Left ventricle myocardium inferior (tissue), 1 donor: ENCODE measurements at regions not wholly inside any gene's neighbourhood (a gene's known extent, or its start where the extent isn't known, plus 50 kb on each side); places are given as distances from the start of the nearest gene placed in this dataset.
"Not testable (repeated sequence)": the region's sequence is repeated elsewhere in the genome, so short reads cannot be mapped to it uniquely, and the experiment has no call there.

Experiments used
- DNase-seq: peaks from one replicate; pipeline ENCODE4 v3.0.0-alpha.2; 2020
- H3K27ac ChIP-seq: fragments of 200-600 bp; replicated peaks from 2 replicates; pipeline ENCODE4 v1.8.0; 2021
- H3K27me3 ChIP-seq: fragments of 200-600 bp; 2 replicates; pipeline ENCODE4 v1.8.0; 2021; ENCODE audit warnings: low read depth
- H3K36me3 ChIP-seq: fragments of 200-600 bp; 2 replicates; pipeline ENCODE4 v1.8.0; 2021
- H3K4me1 ChIP-seq: fragments of 200-600 bp; 2 replicates; pipeline ENCODE4 v1.8.0; 2021
- H3K4me3 ChIP-seq: fragments of 200-600 bp; 2 replicates; pipeline ENCODE4 v1.8.0; 2021; ENCODE audit warnings: mild to moderate bottlenecking, moderate library complexity
- H3K9me3 ChIP-seq: fragments of 200-600 bp; replicated peaks from 2 replicates; pipeline ENCODE4 v1.8.0; 2021
- CTCF ChIP-seq: fragments of 200-600 bp; IDR thresholded peaks from 2 replicates; pipeline ENCODE4 v1.8.0; 2021; ENCODE audit warnings: antibody characterized with exemption, mild to moderate bottlenecking, borderline replicate concordance
- intact Hi-C: fragments of 100-400 bp; cut with micrococcal nuclease; formaldehyde crosslinking; loops from one replicate; pipeline ENCODE4 v1.11.0; 2022
- donor health status: DM: no; HTN: yes; CAD: no; lungs with severe emphysema.

GRCh38 chr6:144782634-144783033, 497.5 kb downstream of the UTRN start:
- intact Hi-C loops = no loop called here
- TF ChIP-seq CTCF = no peak
- Histone ChIP-seq H3K4me1 (no peaks in the 10 kb centered on the region), H3K27me3 (no peaks in the 10 kb centered on the region), H3K9me3 (no peaks in the 10 kb centered on the region), H3K27ac (no peak overlapping the region), H3K36me3 (peaks cover 28% of the 10 kb centered on the region), H3K4me3 (no peak overlapping the region)
- DNase-seq = no peak

- no peak for TF ChIP-seq CTCF
- no peak overlapping the region for H3K4me3 ChIP-seq
- H3K4me1 ChIP-seq = no peaks in the 10 kb centered on the region
- H3K36me3 ChIP-seq = peaks cover 45% of the 10 kb centered on the region
- H3K27ac ChIP-seq = no peak overlapping the region
- H3K27me3 ChIP-seq = no peaks in the 10 kb centered on the region
- H3K9me3 ChIP-seq = no peaks in the 10 kb centered on the region
- DNase-seq = no peak
- intact Hi-C loops = no loop called here
Observed at GRCh38 chr6:144785056-144785455, 499.9 kb downstream of the UTRN start.

- H3K27me3 ChIP-seq = no peaks in the 10 kb centered on the region
- peaks cover 54% of the 10 kb centered on the region for H3K36me3 ChIP-seq
- intact Hi-C loops = no loop called here
- no peak for TF ChIP-seq CTCF
- no peak for DNase-seq
- H3K9me3 ChIP-seq = no peaks in the 10 kb centered on the region
- no peaks in the 10 kb centered on the region for H3K4me1 ChIP-seq
- no peak overlapping the region for H3K4me3 ChIP-seq
- H3K27ac ChIP-seq = no peak overlapping the region
Observed at GRCh38 chr6:144786825-144787224, 501.7 kb downstream of the UTRN start.

GRCh38 chr6:144793744-144794143, 508.6 kb downstream of the UTRN start:
- peaks cover 8% of the 10 kb centered on the region for H3K9me3 ChIP-seq
- TF ChIP-seq CTCF = no peak
- H3K27ac ChIP-seq = no peak overlapping the region
- peaks cover 80% of the 10 kb centered on the region for H3K36me3 ChIP-seq
- no peak for DNase-seq
- intact Hi-C loops = no loop called here
- H3K4me3 ChIP-seq = no peak overlapping the region
- H3K4me1 ChIP-seq = no peaks in the 10 kb centered on the region
- no peaks in the 10 kb centered on the region for H3K27me3 ChIP-seq

GRCh38 chr6:144795022-144795421, 509.9 kb downstream of the UTRN start:
- peaks cover 76% of the 10 kb centered on the region for H3K36me3 ChIP-seq
- DNase-seq, H3K9me3 ChIP-seq, H3K27ac ChIP-seq, intact Hi-C loops, H3K4me3 ChIP-seq, H3K27me3 ChIP-seq, H3K4me1 ChIP-seq: not testable (repeated sequence)

GRCh38 chr6:144796070-144796469, 510.9 kb downstream of the UTRN start:
- Histone ChIP-seq H3K27ac (no peak overlapping the region), H3K4me1 (no peaks in the 10 kb centered on the region), H3K9me3 (peaks cover 8% of the 10 kb centered on the region), H3K36me3 (peaks cover 69% of the 10 kb centered on the region), H3K4me3 (no peak overlapping the region), H3K27me3 (no peaks in the 10 kb centered on the region)
- intact Hi-C loops = no loop called here
- no peak for DNase-seq
- TF ChIP-seq CTCF = no peak
